Umbilical cord (tissue), 1 donor: ENCODE measurements at regions not wholly inside any gene's neighbourhood (a gene's known extent, or its start where the extent isn't known, plus 50 kb on each side); places are given as distances from the start of the nearest gene placed in this dataset.
"Not testable (repeated sequence)": the region's sequence is repeated elsewhere in the genome, so short reads cannot be mapped to it uniquely, and the experiment has no call there.

Experiments
- DNase-seq: peaks from one replicate; pipeline ENCODE4 v3.0.0-alpha.2; 2015; ENCODE audit warnings: low spot score

- no peak for DNase-seq
Observed at GRCh38 chr11:112639469-112639868, 321.8 kb upstream of the NCAM1 start.

- no peak for DNase-seq
Observed at GRCh38 chr11:112643416-112643815, 317.8 kb upstream of the NCAM1 start.

- DNase-seq: no peak
Observed at GRCh38 chr11:112644410-112645131, 316.6 kb upstream of the NCAM1 start.

- no peak for DNase-seq
Observed at GRCh38 chr11:112649856-112650255, 311.4 kb upstream of the NCAM1 start.

DNA sequence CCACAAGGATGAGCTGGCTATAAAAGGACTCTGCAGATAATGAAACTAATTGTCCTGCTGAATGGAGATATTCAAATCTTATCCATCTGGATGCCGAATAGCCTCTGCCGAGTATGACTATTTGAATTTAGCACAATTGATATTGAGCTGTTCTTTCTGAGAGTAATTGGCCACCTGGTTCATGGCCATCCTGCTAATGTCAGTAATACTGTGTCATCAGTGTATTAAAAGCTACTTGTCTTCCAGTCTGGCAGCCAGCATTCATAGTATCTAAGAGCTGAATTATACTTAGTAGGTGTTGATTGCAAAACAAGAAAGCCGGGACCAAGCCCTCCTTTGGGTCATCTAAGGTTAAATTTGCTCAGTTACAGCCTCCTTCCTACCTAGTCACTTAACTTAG is 310.7 kb upstream of the NCAM1 start:
- no peak for DNase-seq

DNA sequence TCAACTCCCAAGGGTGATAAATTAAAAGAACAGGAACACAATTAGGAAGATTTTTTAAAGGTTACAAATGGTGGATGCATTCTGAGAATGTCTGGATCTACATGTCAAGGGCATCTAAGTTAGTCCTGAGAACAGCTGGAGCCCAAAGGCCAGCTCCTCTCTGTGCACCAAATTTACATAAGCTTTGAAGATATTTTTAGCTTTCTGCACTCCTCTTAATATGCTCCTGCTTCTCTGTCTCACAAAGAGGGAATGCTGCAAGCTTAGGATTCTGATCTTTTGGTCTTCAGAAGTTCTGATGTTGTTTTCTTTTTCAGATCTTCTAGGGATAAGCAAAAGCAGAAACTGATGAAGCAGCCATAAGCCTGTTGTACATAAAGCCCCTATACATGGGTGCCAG is 309.8 kb upstream of the NCAM1 start:
- DNase-seq: peak; percentile 77

- DNase-seq: peak; percentile 67
Observed at GRCh38 chr11:112652786-112653390, 308.3 kb upstream of the NCAM1 start.

GRCh38 chr11:112655371-112655770 is 305.8 kb upstream of the NCAM1 start:
- DNase-seq: peak; percentile 93

DNA sequence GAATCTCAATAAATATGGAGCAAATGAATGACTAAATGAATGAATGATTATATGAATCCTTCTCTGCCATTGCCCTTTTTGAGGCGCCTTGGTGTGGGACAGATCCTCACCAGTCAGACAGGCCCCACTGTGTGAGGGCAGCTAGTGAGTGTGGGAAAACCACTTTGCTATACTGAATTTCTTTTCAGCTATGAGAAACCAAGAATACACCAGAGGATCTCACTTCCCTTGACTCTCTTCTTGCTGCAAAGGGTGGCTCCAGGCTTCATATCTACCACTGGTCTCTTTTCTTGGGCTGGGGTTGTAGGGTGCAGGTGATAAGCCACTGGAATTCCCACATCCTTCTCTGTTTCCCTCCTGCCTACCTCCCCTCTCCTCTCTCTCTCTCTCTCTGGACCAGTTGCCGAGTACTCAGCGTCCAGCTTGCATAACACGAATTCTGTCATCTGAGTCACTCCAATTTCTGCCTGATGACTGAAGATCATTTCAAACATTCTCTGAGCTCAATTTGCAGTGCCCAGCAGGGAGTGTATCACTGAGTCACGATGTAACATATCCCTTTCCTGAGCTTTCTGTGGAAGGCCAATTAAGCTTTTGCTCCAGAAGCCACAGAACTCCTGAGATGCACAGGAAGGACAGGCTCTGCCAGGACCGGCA is 304.3 kb upstream of the NCAM1 start:
- DNase-seq: peak; percentile 32

DNA sequence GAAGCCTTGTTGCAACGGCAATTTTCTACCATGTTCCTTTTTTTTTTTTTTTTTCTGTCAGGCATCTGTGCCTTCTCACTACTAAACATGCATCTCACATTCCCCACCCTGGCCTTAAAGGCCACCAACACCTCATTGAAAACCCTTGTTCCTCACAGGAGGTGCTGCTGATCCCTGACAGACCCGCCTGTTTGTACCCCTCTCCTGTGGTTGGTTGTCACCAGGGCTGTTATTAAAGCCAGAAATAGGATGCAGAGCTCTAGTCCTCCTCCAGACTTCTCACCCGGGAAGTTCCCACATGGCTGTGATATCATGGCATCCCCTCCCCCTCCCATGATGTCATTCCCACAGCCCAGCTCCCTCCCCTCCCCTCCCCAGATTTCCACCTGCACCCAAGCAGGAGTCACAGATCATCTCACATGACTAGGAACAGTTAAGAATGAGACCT is 302.8 kb upstream of the NCAM1 start:
- no peak for DNase-seq

DNA sequence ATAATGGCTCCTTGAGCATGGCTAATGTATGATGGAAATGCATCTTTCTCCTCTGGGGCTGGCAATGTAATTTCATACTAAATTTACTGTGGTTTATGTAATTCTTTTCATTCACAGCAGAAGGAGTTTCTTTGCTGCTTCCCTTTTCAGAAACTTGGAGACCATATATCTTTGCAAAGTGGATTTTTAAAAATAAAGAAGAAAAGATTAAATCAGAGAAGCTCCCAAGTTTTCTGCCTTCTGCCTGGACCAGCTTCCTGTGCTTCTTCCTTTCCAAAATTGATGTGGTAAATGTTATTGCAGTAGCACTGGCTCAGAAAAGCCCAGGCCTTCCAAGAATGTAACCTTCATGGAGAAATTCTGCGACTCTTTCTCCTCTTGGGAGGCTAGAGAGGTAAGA is 300.1 kb upstream of the NCAM1 start:
- no peak for DNase-seq

- no peak for DNase-seq
Observed at GRCh38 chr11:112661571-112661970, 299.6 kb upstream of the NCAM1 start.

DNA sequence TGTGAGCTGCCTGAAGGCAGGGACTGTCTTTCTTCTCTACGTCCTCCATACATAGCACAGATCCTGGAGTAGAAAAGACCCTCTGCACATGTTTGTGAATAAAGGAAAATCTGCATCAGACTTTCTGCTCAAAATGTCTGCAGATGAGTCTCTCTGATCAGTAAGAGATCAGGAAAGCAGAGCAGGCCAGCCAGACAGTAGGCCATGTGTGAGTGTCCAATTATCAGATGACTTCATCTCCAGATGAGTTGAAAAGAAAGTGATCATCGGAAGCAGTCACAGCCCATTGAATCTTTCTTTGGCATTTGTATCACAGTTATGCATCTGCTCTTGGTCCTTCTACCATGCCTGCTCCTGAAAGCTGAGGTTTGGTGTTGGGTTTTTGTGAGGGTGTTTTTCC is 298.7 kb upstream of the NCAM1 start:
- DNase-seq: no peak

- no peak for DNase-seq
Observed at GRCh38 chr11:112663947-112664634, 297.1 kb upstream of the NCAM1 start.

GRCh38 chr11:112665291-112665690 is 295.9 kb upstream of the NCAM1 start:
- no peak for DNase-seq

DNA sequence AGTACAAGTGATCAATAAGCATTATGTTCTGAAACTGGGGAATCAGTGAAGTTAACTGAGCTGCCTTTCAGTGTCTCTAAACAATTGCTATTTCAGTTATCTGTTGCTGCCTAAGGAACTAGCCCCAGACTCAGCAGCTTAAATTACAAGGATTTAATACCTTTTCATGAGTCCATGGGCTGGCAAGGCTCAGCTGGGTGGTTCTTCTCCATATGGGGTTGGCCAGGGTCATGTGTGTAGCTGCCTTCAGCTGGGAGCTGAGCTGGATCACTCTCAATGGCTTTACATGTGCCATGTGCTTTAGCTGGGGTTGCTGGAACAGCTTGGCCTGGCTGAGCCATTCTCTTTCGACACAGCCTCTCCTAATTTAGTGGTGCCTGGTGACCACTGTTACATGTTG is 295.0 kb upstream of the NCAM1 start:
- DNase-seq: no peak

DNA sequence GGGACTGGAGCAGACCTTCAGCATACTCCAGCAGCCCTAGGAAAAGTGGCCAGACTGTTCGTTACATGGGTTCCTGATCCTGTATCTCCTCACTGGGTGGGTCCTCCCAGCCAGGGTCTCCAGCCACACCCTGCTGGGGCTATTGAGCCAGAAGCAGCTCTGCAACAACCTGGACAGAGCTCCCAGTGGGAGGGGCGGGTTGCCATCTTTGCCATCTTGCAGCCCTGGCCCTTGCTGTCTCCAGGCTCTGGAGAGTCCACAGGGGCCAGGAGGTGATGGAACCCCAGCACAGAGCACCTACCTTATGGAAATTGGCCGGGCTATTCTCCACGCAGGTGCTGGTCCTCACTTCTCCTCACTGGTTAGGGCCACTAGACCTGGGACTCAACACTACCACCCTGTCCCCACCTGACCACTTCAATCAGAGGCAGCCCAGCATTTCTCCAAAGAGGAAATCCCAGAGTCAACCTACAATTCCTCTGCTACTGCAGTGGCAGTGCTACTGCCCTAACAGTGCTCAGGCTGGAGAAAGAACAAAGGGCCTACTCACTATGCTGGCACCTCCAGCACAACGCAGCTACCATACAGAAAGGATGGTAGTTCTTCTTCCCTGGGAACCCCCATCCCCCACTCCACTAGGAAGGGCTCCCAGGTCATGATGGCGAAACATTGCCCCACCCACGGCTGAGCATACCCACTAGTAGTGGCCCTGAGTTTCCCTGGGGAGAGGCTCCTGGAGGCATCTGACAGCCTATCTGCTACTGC is 290.2 kb upstream of the NCAM1 start:
- no peak for DNase-seq

DNA sequence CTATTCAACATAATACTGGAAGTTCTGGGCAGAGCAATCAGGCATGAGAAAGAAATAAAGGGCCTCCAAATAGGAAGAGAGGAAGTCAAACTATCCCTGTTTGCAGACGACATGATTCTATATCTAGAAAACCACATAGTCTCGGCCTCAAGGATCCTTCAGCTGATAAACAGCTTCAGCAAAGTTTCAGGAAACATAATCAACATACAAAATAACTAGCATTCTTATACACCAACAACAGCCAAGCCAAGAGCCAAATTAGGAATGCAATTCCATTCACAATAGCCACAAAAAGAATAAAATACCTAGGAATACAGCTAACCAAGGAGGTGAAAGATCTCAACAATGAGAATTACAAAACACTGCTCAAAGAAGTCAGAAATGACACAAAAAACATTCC is 287.8 kb upstream of the NCAM1 start:
- DNase-seq: not testable (repeated sequence)

DNA sequence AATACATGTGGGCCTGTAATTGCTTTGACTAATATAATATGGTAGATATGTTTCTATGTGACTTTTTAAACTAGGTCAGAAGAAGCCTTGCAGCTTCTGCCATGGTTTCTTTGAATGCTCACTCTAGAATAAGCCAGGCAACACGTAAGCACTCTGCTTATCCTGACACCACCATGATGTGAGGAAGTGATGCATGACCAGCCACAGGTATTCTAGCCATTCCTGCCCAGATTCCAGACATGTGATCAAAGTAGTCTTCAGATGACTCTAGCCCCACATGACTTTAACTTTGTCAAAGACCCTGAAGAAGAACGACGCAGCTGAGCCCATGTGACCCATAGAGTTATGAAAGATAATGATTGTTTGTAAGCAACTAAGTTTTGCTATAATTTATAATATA is 276.1 kb upstream of the NCAM1 start:
- DNase-seq: no peak

- no peak for DNase-seq
Observed at GRCh38 chr11:112689851-112690250, 271.4 kb upstream of the NCAM1 start.

DNA sequence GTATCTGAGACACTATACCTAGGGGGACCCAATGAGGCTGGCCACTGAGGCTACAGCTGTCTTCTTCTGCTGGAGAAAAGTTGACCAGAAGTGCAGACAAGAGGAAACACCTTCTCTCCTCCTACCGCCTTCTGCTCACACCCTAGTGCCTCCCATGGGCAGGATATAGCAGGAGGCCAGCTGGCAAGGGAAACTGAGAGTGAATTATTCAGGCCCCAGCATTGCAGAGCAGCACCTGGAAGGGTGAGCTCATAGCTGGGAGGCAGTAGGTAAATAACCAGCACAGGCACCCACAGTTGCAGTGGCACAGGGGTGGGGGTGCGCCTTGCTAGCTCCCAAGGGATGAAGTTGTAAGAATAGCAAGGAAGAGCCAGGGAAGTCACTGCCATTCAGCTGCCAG is 267.4 kb upstream of the NCAM1 start:
- DNase-seq: no peak

DNA sequence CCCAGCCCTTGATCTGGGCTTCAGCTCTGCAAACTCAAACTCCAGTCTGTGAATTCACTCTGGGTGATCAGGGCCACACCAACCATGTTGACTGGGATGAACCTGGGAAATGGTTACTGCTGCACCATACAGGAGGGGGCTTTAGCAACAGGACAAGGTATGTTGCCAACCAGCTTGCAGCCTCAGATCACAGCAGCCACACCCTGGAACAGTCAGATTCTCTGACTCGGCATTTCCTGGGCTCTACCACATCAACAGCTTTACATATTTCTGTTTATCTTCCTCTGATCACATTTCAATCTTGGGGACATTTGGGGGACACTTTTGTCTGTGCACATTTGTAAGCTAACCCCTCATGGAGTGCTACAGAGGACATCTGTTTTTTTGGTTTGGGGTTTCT is 267.0 kb upstream of the NCAM1 start:
- peak; percentile 13 for DNase-seq
